HG03064 (cell line): ENCODE measurements at regions not wholly inside any gene's neighbourhood (a gene's known extent, or its start where the extent isn't known, plus 50 kb on each side); places are given as distances from the start of the nearest gene placed in this dataset.
"Not testable (repeated sequence)": the region's sequence is repeated elsewhere in the genome, so short reads cannot be mapped to it uniquely, and the experiment has no call there.

Experiments
- ATAC-seq: cut with Tn5 transposase; IDR thresholded peaks from one replicate; pipeline ENCODE4 v1.9.1; 2021; ENCODE audit warnings: low read depth; ENCODE audit not compliant: unreplicated experiment

DNA sequence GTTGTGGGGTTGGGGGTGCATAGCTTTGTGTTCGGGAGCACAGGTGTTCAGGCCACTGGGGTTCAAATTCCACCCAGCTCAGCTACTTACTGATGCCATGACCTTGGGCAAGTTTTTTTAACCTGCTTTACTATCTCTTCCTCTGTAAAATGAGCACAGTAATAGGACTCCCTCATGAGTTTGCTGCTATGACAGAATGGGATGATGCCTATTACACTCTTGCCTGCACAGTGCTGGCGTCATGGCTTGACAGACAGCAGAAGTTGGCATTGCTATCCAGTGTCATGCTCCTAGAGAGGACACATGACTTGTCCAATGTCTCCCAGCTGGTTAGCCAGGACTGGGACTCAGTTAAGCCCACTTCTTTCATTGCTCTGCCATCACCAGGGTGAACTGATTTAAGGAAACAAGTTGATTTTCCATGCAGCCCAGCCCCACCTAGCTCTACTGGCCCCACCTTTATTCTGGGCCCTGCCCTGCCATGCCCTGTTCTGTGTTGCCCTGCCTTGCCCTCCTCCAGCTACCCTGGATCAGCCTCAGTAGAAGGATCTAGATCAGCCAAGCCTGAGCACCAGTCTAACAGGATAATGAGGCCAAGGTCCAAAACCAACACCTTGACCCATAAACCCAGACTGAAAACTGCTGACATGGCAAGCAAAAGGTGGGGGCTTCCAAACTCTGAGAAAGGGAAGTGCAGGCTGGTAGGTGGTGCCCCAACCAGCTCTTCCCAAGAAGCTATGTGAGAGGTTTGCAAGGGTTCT lies 155.8 kb upstream of the ATP11B start:
- no peak for ATAC-seq

DNA sequence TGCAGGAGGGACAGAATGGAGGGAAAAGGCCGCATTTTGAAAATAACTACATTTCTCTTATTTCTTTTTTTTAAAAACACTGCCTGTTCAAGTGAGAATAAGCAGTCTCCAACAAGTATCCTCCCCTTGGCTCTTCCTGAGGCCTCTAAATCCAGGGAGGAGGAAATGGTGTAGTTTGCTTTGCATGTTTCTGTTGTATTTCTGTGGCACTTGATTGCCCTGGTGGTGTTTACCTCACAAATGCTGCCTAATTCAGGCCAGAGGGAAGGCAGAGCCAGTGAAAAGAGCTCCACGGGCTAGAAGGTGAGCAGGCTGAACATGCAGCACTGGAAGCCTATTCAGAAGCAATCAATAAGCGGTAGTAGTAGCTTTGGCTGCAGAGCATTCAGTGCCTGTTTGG lies 149.3 kb upstream of the ATP11B start:
- ATAC-seq, result no peak

DNA sequence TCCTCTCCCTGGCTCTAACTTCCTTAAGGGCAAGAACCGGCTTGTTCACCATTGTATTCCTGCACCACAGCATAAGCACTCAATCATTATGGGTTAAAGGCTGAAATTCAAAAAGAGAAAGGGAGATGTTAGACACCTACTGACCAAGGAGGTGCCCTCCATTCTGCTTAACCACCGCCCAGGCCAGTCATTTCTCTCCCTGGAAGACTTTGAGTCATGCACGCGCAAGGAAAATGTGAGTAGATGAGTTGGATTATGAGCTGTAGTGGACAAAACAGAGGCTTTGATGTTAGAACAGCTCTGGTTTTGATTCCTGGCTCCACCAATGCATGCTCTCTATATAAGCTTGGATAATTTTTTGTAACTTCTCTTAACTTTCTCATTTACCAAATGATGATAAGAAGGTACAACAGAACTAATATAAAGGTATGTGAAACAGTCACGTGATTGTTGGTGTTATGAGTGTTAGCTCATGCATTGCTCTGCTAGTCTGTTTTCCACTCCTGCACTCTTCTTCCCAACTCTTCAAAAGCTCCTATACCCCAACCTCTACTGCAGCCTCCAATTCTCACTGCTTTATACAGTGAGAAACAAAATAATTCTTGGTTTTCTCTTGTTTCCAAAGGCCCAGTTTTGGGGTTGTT lies 148.4 kb upstream of the ATP11B start:
- ATAC-seq, result no peak

GRCh38 chr3:182650568-182651128 lies 142.7 kb upstream of the ATP11B start:
- no peak for ATAC-seq

- no peak for ATAC-seq
These were observed 141.8 kb upstream of the ATP11B start for GRCh38 chr3:182651461-182651860.

GRCh38 chr3:182653065-182653464 lies 140.2 kb upstream of the ATP11B start:
- ATAC-seq, result not testable (repeated sequence)

GRCh38 chr3:182668541-182668940 lies 124.8 kb upstream of the ATP11B start:
- no peak for ATAC-seq

DNA sequence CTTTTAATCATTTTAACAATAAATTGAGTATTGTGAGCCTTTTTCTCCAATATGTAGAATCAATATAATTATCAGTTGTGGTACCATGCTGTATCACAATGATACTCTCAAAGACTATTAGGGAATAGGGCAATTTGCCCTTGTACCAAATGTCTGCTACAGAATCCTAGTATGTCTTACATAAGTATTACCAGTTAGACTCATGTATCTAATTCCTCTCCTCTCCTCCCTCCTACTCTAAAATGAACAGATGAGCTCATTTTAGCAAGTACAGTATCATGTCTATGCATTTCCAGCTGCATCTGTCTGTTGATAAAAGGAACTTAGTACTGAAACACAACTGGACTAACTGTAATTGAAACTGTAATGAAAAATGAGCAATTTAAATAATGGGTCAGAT lies 124.3 kb upstream of the ATP11B start:
- ATAC-seq, result no peak

- ATAC-seq, result no peak
These were observed 121.8 kb upstream of the ATP11B start for GRCh38 chr3:182671541-182671940.

GRCh38 chr3:182671942-182672341 lies 121.4 kb upstream of the ATP11B start:
- ATAC-seq, result no peak

DNA sequence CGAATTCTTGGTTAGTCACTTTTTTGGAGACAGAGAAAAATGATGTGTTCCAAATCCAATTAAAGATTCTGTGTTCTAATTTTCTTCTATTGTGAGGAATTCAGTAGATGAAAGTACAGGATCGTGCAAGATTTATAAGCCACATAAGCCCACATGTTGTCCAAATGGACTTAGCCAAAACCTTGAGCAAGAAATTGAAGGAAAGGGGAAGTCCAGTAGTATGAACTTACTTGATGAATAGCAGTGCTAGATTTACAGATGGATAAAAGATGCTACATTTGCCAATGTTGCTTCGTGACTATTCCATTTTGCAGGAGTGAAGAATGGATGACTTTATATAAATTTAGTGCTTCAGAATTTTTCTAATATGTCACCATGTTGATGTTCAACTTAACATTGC lies 120.0 kb upstream of the ATP11B start:
- ATAC-seq, result no peak

- ATAC-seq, result peak; percentile 90
These were observed 110.8 kb upstream of the ATP11B start for GRCh38 chr3:182682263-182683241.

GRCh38 chr3:182683453-182683852 lies 109.9 kb upstream of the ATP11B start:
- ATAC-seq, result peak; percentile 66

GRCh38 chr3:182683858-182684257 lies 109.4 kb upstream of the ATP11B start:
- ATAC-seq, result no peak

DNA sequence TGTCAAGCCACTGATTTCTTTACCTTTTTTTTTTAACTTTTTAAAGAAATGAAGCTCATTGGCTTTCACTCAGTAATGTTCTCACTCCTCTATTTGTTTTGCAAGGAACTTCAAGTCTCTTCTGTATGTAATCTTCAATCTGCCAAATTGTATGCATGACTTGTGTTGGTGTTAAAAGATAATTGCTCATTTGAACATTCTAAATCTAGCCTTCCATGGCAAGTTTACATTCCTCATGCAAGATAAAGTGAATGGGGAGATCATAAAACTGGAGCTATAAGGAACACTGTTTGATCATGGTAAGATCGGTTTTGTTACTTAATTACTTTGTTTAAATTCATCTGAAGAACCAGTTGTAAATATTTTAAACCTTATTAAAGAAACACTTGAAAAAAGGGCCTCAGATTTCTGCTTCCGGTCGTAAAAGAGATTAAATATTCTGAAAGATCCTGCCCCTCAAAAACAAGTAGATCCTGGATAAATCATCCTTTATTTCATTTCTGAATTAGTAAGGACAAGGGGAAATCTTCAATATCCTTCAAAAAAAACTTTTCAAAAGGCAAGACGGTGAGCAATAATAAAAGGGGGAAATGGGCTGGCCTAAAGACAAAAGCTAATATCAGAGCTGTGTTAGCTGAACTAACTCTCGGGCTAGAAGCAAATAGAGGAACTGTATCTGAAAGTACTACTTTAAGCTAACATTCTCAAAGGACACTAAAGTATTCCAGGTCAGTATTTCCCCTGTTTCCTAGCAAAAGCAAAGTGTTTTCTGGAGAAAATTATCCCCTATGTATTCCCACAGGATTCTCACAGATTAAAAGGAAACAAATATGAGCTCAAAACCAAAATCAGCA lies 107.0 kb upstream of the ATP11B start:
- no peak for ATAC-seq

DNA sequence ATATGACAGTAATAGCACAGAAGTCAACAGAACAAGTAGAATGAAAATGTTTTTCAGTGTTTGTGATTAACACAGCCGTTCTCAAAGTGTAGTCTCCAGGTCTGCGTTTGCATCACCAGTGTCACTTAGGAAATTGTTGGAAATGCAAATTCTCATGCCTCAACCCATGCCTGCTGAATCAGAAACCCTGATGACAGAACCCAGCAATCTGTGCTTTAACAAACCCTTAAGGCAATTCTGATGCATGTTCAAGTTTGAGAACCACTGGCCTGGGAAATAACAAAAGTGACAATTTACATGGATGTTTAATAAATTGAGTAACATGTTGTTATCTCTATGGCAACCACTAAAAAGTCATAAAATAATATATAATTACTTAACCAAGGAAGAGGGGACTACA lies 103.1 kb upstream of the ATP11B start:
- ATAC-seq, result no peak

GRCh38 chr3:182692021-182692420 lies 101.3 kb upstream of the ATP11B start:
- no peak for ATAC-seq

GRCh38 chr3:182692695-182693094 lies 100.6 kb upstream of the ATP11B start:
- ATAC-seq, result no peak

- no peak for ATAC-seq
These were observed 99.6 kb upstream of the ATP11B start for GRCh38 chr3:182693723-182694122.

DNA sequence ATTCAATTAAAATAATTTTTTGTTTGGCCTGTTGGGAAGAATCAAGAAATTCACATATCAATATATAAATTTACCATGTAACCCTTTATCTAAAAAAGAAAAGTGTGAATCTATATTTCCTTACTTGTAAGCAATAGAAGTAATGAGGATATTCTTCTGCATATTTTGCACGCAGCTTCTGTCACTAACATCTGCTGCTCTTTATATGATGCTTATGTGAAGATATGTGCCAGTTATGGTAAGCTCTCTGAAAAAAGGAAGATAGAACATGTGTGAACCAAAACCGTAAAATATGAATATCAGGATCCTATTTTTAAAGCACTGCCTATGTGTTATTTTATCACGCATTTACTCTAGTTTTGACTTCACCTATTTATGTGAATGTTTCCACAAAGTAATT lies 96.4 kb upstream of the ATP11B start:
- no peak for ATAC-seq
